ENCODE measurements at regions not wholly inside any gene's neighbourhood (a gene's known extent, or its start where the extent isn't known, plus 50 kb on each side); places are given as distances from the start of the nearest gene placed in this dataset.

DNA sequence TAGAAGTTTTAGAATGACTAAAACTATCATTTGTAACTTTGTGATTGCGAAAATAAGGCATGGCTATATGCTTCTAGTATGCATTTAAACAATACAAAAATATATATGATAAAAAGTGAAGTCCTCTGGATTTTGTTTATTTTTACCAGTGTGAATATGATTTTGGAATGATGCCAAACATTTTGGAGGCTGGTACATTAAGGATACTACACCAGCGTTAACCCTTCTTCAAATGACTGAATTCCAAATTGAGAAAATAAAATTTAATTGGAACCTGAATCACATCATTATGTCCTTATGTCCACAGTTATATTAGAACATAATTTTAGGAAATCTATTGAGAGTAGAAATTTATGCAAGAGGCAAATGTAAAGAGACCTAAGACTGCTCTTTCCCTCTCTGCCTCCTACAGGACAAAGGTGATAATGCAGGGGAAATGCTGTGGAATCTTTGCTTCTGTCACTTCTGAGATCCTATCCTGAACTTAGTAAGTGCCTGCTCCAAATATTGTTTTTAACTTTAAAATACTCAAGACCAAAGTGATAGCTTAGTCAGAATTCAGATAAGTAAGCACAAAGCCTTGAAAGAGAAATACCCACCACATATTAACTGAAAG is 121.1 kb upstream of the NANOGP8 start:
- Mint-ChIP-seq H3K36me3 (no peaks in the 10 kb centered on the region), H3K9me3 (no peaks in the 10 kb centered on the region), H3K27ac (no peak overlapping the region), H3K4me3 (no peak overlapping the region), H3K4me1 (no peaks in the 10 kb centered on the region), H3K27me3 (no peaks in the 10 kb centered on the region)
- no peaks in the 10 kb centered on the region for H3K36me3 ChIP-seq (ENCODE audit: control insufficient read depth, insufficient read depth, low read length)
- no peak overlapping the region for H3K4me3 ChIP-seq (ENCODE audit: low read depth, low read length)
- H3K27me3 ChIP-seq (ENCODE audit: control insufficient read depth, insufficient read depth, low read length): no peaks in the 10 kb centered on the region
- H3K4me1 ChIP-seq (ENCODE audit: control insufficient read depth, insufficient read depth, low read length, poor library complexity, severe bottlenecking): no peaks in the 10 kb centered on the region
- ATAC-seq (ENCODE audit: low read depth in 2 of 2) (no peak), DNase-seq (peak in 1 of 3 donors; percentile 30)
- no peaks in the 10 kb centered on the region for H3K9me3 ChIP-seq (ENCODE audit: control insufficient read depth in 2 of 2, low read length in 2 of 2)
- H3K27ac ChIP-seq (ENCODE audit: insufficient read depth, low read length, poor library complexity, severe bottlenecking): no peak overlapping the region

- Histone ChIP-seq H3K4me3 (ENCODE audit: low read depth, low read length) (no peak overlapping the region), H3K27ac (ENCODE audit: insufficient read depth, low read length, poor library complexity, severe bottlenecking) (no peak overlapping the region), H3K27me3 (ENCODE audit: control insufficient read depth, insufficient read depth, low read length) (no peaks in the 10 kb centered on the region), H3K36me3 (ENCODE audit: control insufficient read depth, insufficient read depth, low read length) (no peaks in the 10 kb centered on the region), H3K9me3 (ENCODE audit: control insufficient read depth in 2 of 2, low read length in 2 of 2) (no peaks in the 10 kb centered on the region), H3K4me1 (ENCODE audit: control insufficient read depth, insufficient read depth, low read length, poor library complexity, severe bottlenecking) (no peaks in the 10 kb centered on the region)
- Mint-ChIP-seq H3K4me3 (no peak overlapping the region), H3K27ac (no peak overlapping the region), H3K9me3 (peaks cover 0 to 4% (median 0%) of the 10 kb centered on the region in 7 donors), H3K4me1 (no peaks in the 10 kb centered on the region), H3K27me3 (peaks cover 10% of the 10 kb centered on the region), H3K36me3 (no peaks in the 10 kb centered on the region)
- ATAC-seq (ENCODE audit: low read depth in 2 of 2): no peak
- DNase-seq: no peak
Observed at GRCh38 chr15:35198197-35198596, 113.1 kb upstream of the NANOGP8 start.

DNA sequence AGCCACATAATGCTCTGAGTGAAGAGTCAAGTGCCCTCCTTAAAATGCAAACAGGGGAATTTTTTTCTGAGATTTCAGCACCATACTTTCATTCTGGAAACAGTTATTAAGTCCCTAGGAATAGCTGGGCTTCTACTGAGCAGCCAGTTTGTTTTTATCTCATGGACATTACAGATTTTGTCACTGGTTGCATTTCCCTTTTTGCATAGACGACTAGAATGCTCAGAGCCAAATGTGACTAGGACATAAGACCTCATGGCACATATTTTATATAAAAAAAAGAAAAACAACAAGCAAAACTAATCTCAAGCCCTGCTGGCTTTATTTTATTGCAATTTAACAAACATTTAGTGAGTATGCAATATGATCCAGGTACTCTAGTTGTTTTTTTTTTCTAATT is 112.7 kb upstream of the NANOGP8 start:
- H3K36me3 Mint-ChIP-seq: no peaks in the 10 kb centered on the region
- DNase-seq: no peak
- H3K27ac Mint-ChIP-seq: no peak overlapping the region
- H3K27me3 ChIP-seq (ENCODE audit: control insufficient read depth, insufficient read depth, low read length): no peaks in the 10 kb centered on the region
- H3K4me3 ChIP-seq (ENCODE audit: low read depth, low read length): no peak overlapping the region
- H3K4me1 ChIP-seq (ENCODE audit: control insufficient read depth, insufficient read depth, low read length, poor library complexity, severe bottlenecking): no peaks in the 10 kb centered on the region
- H3K4me3 Mint-ChIP-seq: no peak overlapping the region
- no peaks in the 10 kb centered on the region for H3K4me1 Mint-ChIP-seq
- no peaks in the 10 kb centered on the region for H3K9me3 ChIP-seq (ENCODE audit: control insufficient read depth in 2 of 2, low read length in 2 of 2)
- H3K27ac ChIP-seq (ENCODE audit: insufficient read depth, low read length, poor library complexity, severe bottlenecking): no peak overlapping the region
- peaks cover 10% of the 10 kb centered on the region for H3K27me3 Mint-ChIP-seq
- H3K9me3 Mint-ChIP-seq: peaks cover 0 to 5% (median 0%) of the 10 kb centered on the region in 7 donors
- H3K36me3 ChIP-seq (ENCODE audit: control insufficient read depth, insufficient read depth, low read length): no peaks in the 10 kb centered on the region
- ATAC-seq (ENCODE audit: low read depth in 2 of 2): no peak

DNA sequence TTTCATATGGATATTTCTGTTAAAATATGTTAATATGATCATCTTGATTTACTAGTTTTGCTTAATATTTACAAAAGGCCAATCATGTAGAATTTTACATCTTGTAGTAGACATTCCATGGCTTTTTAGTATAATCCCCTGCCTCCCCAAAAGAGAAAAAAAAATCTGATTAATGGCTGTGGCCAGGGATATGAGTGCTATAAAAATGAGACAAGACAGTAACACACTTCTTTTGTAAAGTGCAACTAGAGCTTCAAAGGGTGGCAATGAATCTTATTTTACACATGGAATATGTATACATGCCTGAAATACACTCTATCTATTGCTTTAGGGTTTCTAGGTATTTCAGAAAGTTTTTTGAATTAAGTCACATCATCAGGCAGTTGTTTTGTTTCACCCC is 112.2 kb upstream of the NANOGP8 start:
- no peaks in the 10 kb centered on the region for H3K4me1 Mint-ChIP-seq
- no peak for ATAC-seq (ENCODE audit: low read depth in 2 of 2)
- no peak for DNase-seq
- peaks cover 0 to 9% (median 3%) of the 10 kb centered on the region in 7 donors for H3K9me3 Mint-ChIP-seq
- Histone ChIP-seq H3K27ac (ENCODE audit: insufficient read depth, low read length, poor library complexity, severe bottlenecking) (no peak overlapping the region), H3K36me3 (ENCODE audit: control insufficient read depth, insufficient read depth, low read length) (no peaks in the 10 kb centered on the region), H3K27me3 (ENCODE audit: control insufficient read depth, insufficient read depth, low read length) (no peaks in the 10 kb centered on the region), H3K4me1 (ENCODE audit: control insufficient read depth, insufficient read depth, low read length, poor library complexity, severe bottlenecking) (no peaks in the 10 kb centered on the region), H3K9me3 (ENCODE audit: control insufficient read depth in 2 of 2, low read length in 2 of 2) (peaks cover 0 to 2% of the 10 kb centered on the region in 2 experiments), H3K4me3 (ENCODE audit: low read depth, low read length) (no peak overlapping the region)
- peaks cover 10% of the 10 kb centered on the region for H3K27me3 Mint-ChIP-seq
- no peak overlapping the region for H3K27ac Mint-ChIP-seq
- no peaks in the 10 kb centered on the region for H3K36me3 Mint-ChIP-seq
- no peak overlapping the region for H3K4me3 Mint-ChIP-seq

DNA sequence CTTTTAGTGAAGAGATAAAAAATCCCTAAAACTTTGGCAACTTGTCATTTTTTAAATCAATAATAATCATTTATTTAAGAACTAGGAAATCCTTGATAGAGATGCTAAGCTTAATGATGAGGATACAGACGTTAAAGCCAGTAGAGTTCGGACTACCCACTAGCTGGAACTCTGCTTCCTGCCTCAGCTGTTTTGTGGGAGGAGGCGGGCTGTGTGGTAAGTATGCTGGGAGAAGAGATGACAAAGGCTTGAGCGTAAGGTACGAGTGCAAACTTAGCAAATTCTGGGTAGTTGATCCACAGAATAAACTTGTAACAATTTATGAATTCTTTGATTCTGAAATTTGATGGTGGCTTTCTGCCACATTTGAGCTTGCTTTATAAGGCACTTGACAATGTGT is 111.2 kb upstream of the NANOGP8 start:
- H3K4me3 Mint-ChIP-seq: no peak overlapping the region
- H3K9me3 Mint-ChIP-seq: peaks cover 0 to 17% (median 4%) of the 10 kb centered on the region in 7 donors
- H3K9me3 ChIP-seq (ENCODE audit: control insufficient read depth in 2 of 2, low read length in 2 of 2): peaks cover 8 to 10% of the 10 kb centered on the region in 2 experiments

GRCh38 chr15:35195649-35196048 is 110.6 kb upstream of the NANOGP8 start:
- Histone ChIP-seq H3K9me3 (ENCODE audit: control insufficient read depth in 2 of 2, low read length in 2 of 2) (peaks cover 10% of the 10 kb centered on the region in 2 experiments), H3K27ac (ENCODE audit: insufficient read depth, low read length, poor library complexity, severe bottlenecking) (no peak overlapping the region), H3K4me1 (ENCODE audit: control insufficient read depth, insufficient read depth, low read length, poor library complexity, severe bottlenecking) (no peaks in the 10 kb centered on the region), H3K4me3 (ENCODE audit: low read depth, low read length) (no peak overlapping the region), H3K36me3 (ENCODE audit: control insufficient read depth, insufficient read depth, low read length) (no peaks in the 10 kb centered on the region), H3K27me3 (ENCODE audit: control insufficient read depth, insufficient read depth, low read length) (no peaks in the 10 kb centered on the region)
- H3K4me1 Mint-ChIP-seq: no peaks in the 10 kb centered on the region
- no peak overlapping the region for H3K27ac Mint-ChIP-seq
- ATAC-seq (ENCODE audit: low read depth in 2 of 2) (no peak), DNase-seq (no peak)
- H3K36me3 Mint-ChIP-seq: no peaks in the 10 kb centered on the region
- peaks cover 0 to 21% (median 4%) of the 10 kb centered on the region in 7 donors for H3K9me3 Mint-ChIP-seq
- H3K27me3 Mint-ChIP-seq: peaks cover 10% of the 10 kb centered on the region
- no peak overlapping the region for H3K4me3 Mint-ChIP-seq

More for the DNA sequence above, 111.2 kb upstream of the NANOGP8 start:
- ATAC-seq (ENCODE audit: low read depth in 2 of 2) (no peak), DNase-seq (no peak)
- H3K36me3 ChIP-seq (ENCODE audit: control insufficient read depth, insufficient read depth, low read length): no peaks in the 10 kb centered on the region
- no peak overlapping the region for H3K4me3 ChIP-seq (ENCODE audit: low read depth, low read length)
- Mint-ChIP-seq H3K27ac (no peak overlapping the region), H3K4me1 (no peaks in the 10 kb centered on the region), H3K36me3 (no peaks in the 10 kb centered on the region), H3K27me3 (peaks cover 10% of the 10 kb centered on the region)
- no peaks in the 10 kb centered on the region for H3K27me3 ChIP-seq (ENCODE audit: control insufficient read depth, insufficient read depth, low read length)
- H3K4me1 ChIP-seq (ENCODE audit: control insufficient read depth, insufficient read depth, low read length, poor library complexity, severe bottlenecking): no peaks in the 10 kb centered on the region
- H3K27ac ChIP-seq (ENCODE audit: insufficient read depth, low read length, poor library complexity, severe bottlenecking): no peak overlapping the region

- Histone ChIP-seq H3K36me3 (ENCODE audit: control insufficient read depth, insufficient read depth, low read length) (no peaks in the 10 kb centered on the region), H3K4me3 (ENCODE audit: low read depth, low read length) (no peak overlapping the region), H3K9me3 (ENCODE audit: control insufficient read depth in 2 of 2, low read length in 2 of 2) (peaks cover 10% of the 10 kb centered on the region in 2 experiments), H3K4me1 (ENCODE audit: control insufficient read depth, insufficient read depth, low read length, poor library complexity, severe bottlenecking) (no peaks in the 10 kb centered on the region), H3K27ac (ENCODE audit: insufficient read depth, low read length, poor library complexity, severe bottlenecking) (no peak overlapping the region), H3K27me3 (ENCODE audit: control insufficient read depth, insufficient read depth, low read length) (no peaks in the 10 kb centered on the region)
- Mint-ChIP-seq H3K4me3 (no peak overlapping the region), H3K36me3 (no peaks in the 10 kb centered on the region), H3K27ac (no peak overlapping the region), H3K27me3 (peaks cover 12% of the 10 kb centered on the region), H3K4me1 (no peaks in the 10 kb centered on the region), H3K9me3 (peaks cover 0 to 27% (median 5%) of the 10 kb centered on the region in 7 donors)
- no peak for DNase-seq
- ATAC-seq (ENCODE audit: low read depth in 2 of 2): no peak
Observed at GRCh38 chr15:35195031-35195430, 109.9 kb upstream of the NANOGP8 start.

GRCh38 chr15:35194296-35194695 is 109.2 kb upstream of the NANOGP8 start:
- Mint-ChIP-seq H3K27ac (no peak overlapping the region), H3K36me3 (no peaks in the 10 kb centered on the region), H3K9me3 (peaks cover 1 to 32% (median 8%) of the 10 kb centered on the region in 7 donors), H3K27me3 (peaks cover 12% of the 10 kb centered on the region), H3K4me1 (no peaks in the 10 kb centered on the region), H3K4me3 (no peak overlapping the region)
- Histone ChIP-seq H3K36me3 (ENCODE audit: control insufficient read depth, insufficient read depth, low read length) (no peaks in the 10 kb centered on the region), H3K4me1 (ENCODE audit: control insufficient read depth, insufficient read depth, low read length, poor library complexity, severe bottlenecking) (no peaks in the 10 kb centered on the region), H3K27ac (ENCODE audit: insufficient read depth, low read length, poor library complexity, severe bottlenecking) (no peak overlapping the region), H3K4me3 (ENCODE audit: low read depth, low read length) (no peak overlapping the region), H3K27me3 (ENCODE audit: control insufficient read depth, insufficient read depth, low read length) (no peaks in the 10 kb centered on the region), H3K9me3 (ENCODE audit: control insufficient read depth in 2 of 2, low read length in 2 of 2) (peaks cover 10% of the 10 kb centered on the region in 2 experiments)
- ATAC-seq (ENCODE audit: low read depth in 2 of 2): no peak
- no peak for DNase-seq
